Immature natural killer cell (primary cell): ENCODE measurements at regions not wholly inside any gene's neighbourhood (a gene's known extent, or its start where the extent isn't known, plus 50 kb on each side); places are given as distances from the start of the nearest gene placed in this dataset.
"Not testable (repeated sequence)": the region's sequence is repeated elsewhere in the genome, so short reads cannot be mapped to it uniquely, and the experiment has no call there.

ENCODE experiments used
- DNase-seq, 3 donors: peaks; one replicate each; pipeline ENCODE4 v3.0.0; 2022; ENCODE audit warnings: mixed read lengths in 1 of 3
- H3K27ac Mint-ChIP-seq, 6 donors: one replicate each; pipeline ENCODE4 v1.8.0; 2020; ENCODE audit warnings: mixed read lengths in 6 of 6, mild to moderate bottlenecking in 5 of 6, inconsistent platforms in 4 of 6, moderate library complexity in 3 of 6
- H3K27me3 Mint-ChIP-seq, 3 donors: one replicate each; pipeline ENCODE4 v1.8.0; 2020 to 2021; ENCODE audit warnings: low read depth in 3 of 3, mild to moderate bottlenecking in 3 of 3, mixed read lengths in 3 of 3, moderate library complexity in 3 of 3, inconsistent platforms in 1 of 3
- H3K36me3 Mint-ChIP-seq, 3 donors: one replicate each; pipeline ENCODE4 v1.8.0; 2020; ENCODE audit warnings: mixed read lengths in 3 of 3, inconsistent platforms in 2 of 3, mild to moderate bottlenecking in 2 of 3
- H3K4me1 Mint-ChIP-seq, 2 donors: one replicate each; pipeline ENCODE4 v1.8.0; 2020; ENCODE audit warnings: inconsistent platforms in 2 of 2, mild to moderate bottlenecking in 2 of 2, mixed read lengths in 2 of 2, moderate library complexity in 1 of 2
- H3K4me3 Mint-ChIP-seq, 5 donors: one replicate each; pipeline ENCODE4 v1.8.0; 2020; ENCODE audit warnings: mild to moderate bottlenecking in 5 of 5, mixed read lengths in 5 of 5, inconsistent platforms in 3 of 5, moderate library complexity in 3 of 5
- H3K9me3 Mint-ChIP-seq, 6 donors: one replicate each; pipeline ENCODE4 v1.8.0; 2020; ENCODE audit warnings: mild to moderate bottlenecking in 6 of 6, mixed read lengths in 6 of 6, inconsistent platforms in 4 of 6, moderate library complexity in 3 of 6

- DNase-seq = no peak
- Mint-ChIP-seq H3K4me1 (no peaks in the 10 kb centered on the region), H3K9me3 (no peaks in the 10 kb centered on the region), H3K4me3 (no peak overlapping the region), H3K27ac (no peak overlapping the region), H3K36me3 (no peaks in the 10 kb centered on the region), H3K27me3 (peaks cover 0 to 6% (median 4%) of the 10 kb centered on the region in 3 donors)
Measured at GRCh38 chr15:62320259-62320658, 155.2 kb upstream of the C2CD4B start.

- Mint-ChIP-seq H3K9me3 (no peaks in the 10 kb centered on the region), H3K4me1 (no peaks in the 10 kb centered on the region), H3K27me3 (peaks cover 0 to 4% (median 0%) of the 10 kb centered on the region in 3 donors), H3K4me3 (no peak overlapping the region), H3K27ac (no peak overlapping the region), H3K36me3 (no peaks in the 10 kb centered on the region)
- no peak for DNase-seq
Measured at GRCh38 chr15:62323353-62323890, 158.3 kb upstream of the C2CD4B start.

- Mint-ChIP-seq H3K4me1 (no peaks in the 10 kb centered on the region), H3K9me3 (no peaks in the 10 kb centered on the region), H3K4me3 (no peak overlapping the region), H3K36me3 (no peaks in the 10 kb centered on the region), H3K27me3 (peaks cover 0 to 4% (median 0%) of the 10 kb centered on the region in 3 donors), H3K27ac (no peak overlapping the region)
- no peak for DNase-seq
Measured at GRCh38 chr15:62324382-62324781, 159.3 kb upstream of the C2CD4B start.

GRCh38 chr15:62325597-62325996 is 160.5 kb upstream of the C2CD4B start:
- H3K4me3 Mint-ChIP-seq = no peak overlapping the region
- DNase-seq = no peak
- no peaks in the 10 kb centered on the region for H3K4me1 Mint-ChIP-seq
- H3K36me3 Mint-ChIP-seq = no peaks in the 10 kb centered on the region
- H3K27ac Mint-ChIP-seq = no peak overlapping the region
- peaks cover 0 to 4% (median 0%) of the 10 kb centered on the region in 3 donors for H3K27me3 Mint-ChIP-seq
- H3K9me3 Mint-ChIP-seq = no peaks in the 10 kb centered on the region

- H3K9me3 Mint-ChIP-seq = no peaks in the 10 kb centered on the region
- peaks cover 0 to 4% (median 0%) of the 10 kb centered on the region in 3 donors for H3K27me3 Mint-ChIP-seq
- no peak for DNase-seq
- no peak overlapping the region for H3K4me3 Mint-ChIP-seq
- no peaks in the 10 kb centered on the region for H3K4me1 Mint-ChIP-seq
- no peaks in the 10 kb centered on the region for H3K36me3 Mint-ChIP-seq
- H3K27ac Mint-ChIP-seq = no peak overlapping the region
Measured at GRCh38 chr15:62326460-62327011, 161.5 kb upstream of the C2CD4B start.

GRCh38 chr15:62327406-62327805 is 162.3 kb upstream of the C2CD4B start:
- Mint-ChIP-seq H3K4me1 (no peaks in the 10 kb centered on the region), H3K9me3 (no peaks in the 10 kb centered on the region), H3K27ac (no peak overlapping the region), H3K4me3 (no peak overlapping the region), H3K36me3 (no peaks in the 10 kb centered on the region), H3K27me3 (peaks cover 0 to 2% (median 0%) of the 10 kb centered on the region in 3 donors)
- no peak for DNase-seq

- H3K4me1 Mint-ChIP-seq, H3K27ac Mint-ChIP-seq, H3K4me3 Mint-ChIP-seq, H3K36me3 Mint-ChIP-seq, H3K27me3 Mint-ChIP-seq, H3K9me3 Mint-ChIP-seq, DNase-seq: not testable (repeated sequence)
Measured at GRCh38 chr15:62332472-62332871, 167.4 kb upstream of the C2CD4B start.

GRCh38 chr15:62334536-62334935 is 169.5 kb upstream of the C2CD4B start:
- Mint-ChIP-seq H3K27me3 (peaks cover 0 to 2% (median 2%) of the 10 kb centered on the region in 3 donors), H3K27ac (no peak overlapping the region), H3K4me1 (no peaks in the 10 kb centered on the region), H3K4me3 (no peak overlapping the region), H3K9me3 (no peaks in the 10 kb centered on the region), H3K36me3 (no peaks in the 10 kb centered on the region)
- DNase-seq = no peak

- peaks cover 2 to 7% (median 2%) of the 10 kb centered on the region in 3 donors for H3K27me3 Mint-ChIP-seq
- DNase-seq = no peak
- H3K9me3 Mint-ChIP-seq = no peaks in the 10 kb centered on the region
- no peak overlapping the region for H3K27ac Mint-ChIP-seq
- H3K36me3 Mint-ChIP-seq = no peaks in the 10 kb centered on the region
- H3K4me1 Mint-ChIP-seq = no peaks in the 10 kb centered on the region
- H3K4me3 Mint-ChIP-seq = no peak overlapping the region
Measured at GRCh38 chr15:62337934-62338333, 172.8 kb upstream of the C2CD4B start.

- Mint-ChIP-seq H3K4me1 (no peaks in the 10 kb centered on the region), H3K9me3 (no peaks in the 10 kb centered on the region), H3K4me3 (no peak overlapping the region), H3K27me3 (peaks cover 2 to 7% (median 2%) of the 10 kb centered on the region in 3 donors), H3K36me3 (no peaks in the 10 kb centered on the region), H3K27ac (no peak overlapping the region)
- DNase-seq = no peak
Measured at GRCh38 chr15:62338497-62338896, 173.4 kb upstream of the C2CD4B start.

- Mint-ChIP-seq H3K36me3 (no peaks in the 10 kb centered on the region), H3K9me3 (no peaks in the 10 kb centered on the region), H3K4me1 (peaks cover 6 to 7% of the 10 kb centered on the region in 2 donors), H3K27ac (no peak overlapping the region), H3K27me3 (peaks cover 2 to 9% (median 7%) of the 10 kb centered on the region in 3 donors), H3K4me3 (no peak overlapping the region)
- no peak for DNase-seq
Measured at GRCh38 chr15:62342959-62343358, 177.9 kb upstream of the C2CD4B start.

- no peak for DNase-seq
- H3K27ac Mint-ChIP-seq = no peak overlapping the region
- no peak overlapping the region for H3K4me3 Mint-ChIP-seq
- H3K27me3 Mint-ChIP-seq = peaks cover 2 to 9% (median 7%) of the 10 kb centered on the region in 3 donors
- peaks cover 6 to 7% of the 10 kb centered on the region in 2 donors for H3K4me1 Mint-ChIP-seq
- H3K36me3 Mint-ChIP-seq = no peaks in the 10 kb centered on the region
- no peaks in the 10 kb centered on the region for H3K9me3 Mint-ChIP-seq
Measured at GRCh38 chr15:62343397-62343796, 178.3 kb upstream of the C2CD4B start.

- no peaks in the 10 kb centered on the region for H3K9me3 Mint-ChIP-seq
- H3K27me3 Mint-ChIP-seq = peaks cover 0 to 6% (median 4%) of the 10 kb centered on the region in 3 donors
- peak overlapping the region; percentile 25 to 87 (median 72) for H3K4me3 Mint-ChIP-seq
- H3K4me1 Mint-ChIP-seq = peaks cover 6 to 7% of the 10 kb centered on the region in 2 donors
- H3K27ac Mint-ChIP-seq = peak overlapping the region in 2 of 6 donors; percentile 62 to 71
- peak; percentile 18 to 48 (median 31) for DNase-seq
- no peaks in the 10 kb centered on the region for H3K36me3 Mint-ChIP-seq
Measured at GRCh38 chr15:62344806-62345539, 179.9 kb upstream of the C2CD4B start.

GRCh38 chr15:62346168-62346567 is 181.1 kb upstream of the C2CD4B start:
- peaks cover 6 to 7% of the 10 kb centered on the region in 2 donors for H3K4me1 Mint-ChIP-seq
- H3K27ac Mint-ChIP-seq = no peak overlapping the region

More at GRCh38 chr15:62346168-62346567, 181.1 kb upstream of the C2CD4B start:
- no peaks in the 10 kb centered on the region for H3K36me3 Mint-ChIP-seq
- H3K4me3 Mint-ChIP-seq = no peak overlapping the region
- no peak for DNase-seq
- no peaks in the 10 kb centered on the region for H3K9me3 Mint-ChIP-seq
- peaks cover 0 to 14% (median 9%) of the 10 kb centered on the region in 3 donors for H3K27me3 Mint-ChIP-seq
